Coronary artery (tissue), 2 donors: ENCODE measurements at regions not wholly inside any gene's neighbourhood (a gene's known extent, or its start where the extent isn't known, plus 50 kb on each side); places are given as distances from the start of the nearest gene placed in this dataset.
"Not testable (repeated sequence)": the region's sequence is repeated elsewhere in the genome, so short reads cannot be mapped to it uniquely, and the experiment has no call there.

ENCODE experiments used
- DNase-seq: peaks from one replicate; pipeline ENCODE4 v3.0.0-alpha.2; 2017; ENCODE audit warnings: low spot score
- H3K27ac ChIP-seq, 2 donors: fragments of 200-600 bp; sonication (generic); one replicate each; pipeline ENCODE4 v1.5.1; 2016 to 2019
- H3K4me3 ChIP-seq: fragments of 200-600 bp; sonication (generic); 2 replicates; pipeline ENCODE4 v1.5.1; 2016; ENCODE audit warnings: mild to moderate bottlenecking, moderate library complexity
- CTCF ChIP-seq: fragments of 200-600 bp; sonication (generic); IDR thresholded peaks from one replicate; pipeline ENCODE4 v1.5.1; 2019; ENCODE audit warnings: antibody characterized with exemption

GRCh38 chr12:23361971-23362370 lies 587.5 kb downstream of the SOX5 start:
- H3K27ac ChIP-seq: peak overlapping the region in 1 of 2 donors; percentile 42

GRCh38 chr12:23368590-23368989 lies 580.9 kb downstream of the SOX5 start:
- TF ChIP-seq CTCF: no peak

More at GRCh38 chr12:23361971-23362370, 587.5 kb downstream of the SOX5 start:
- H3K4me3 ChIP-seq: no peak overlapping the region
- no peak for TF ChIP-seq CTCF
- DNase-seq: no peak

DNA sequence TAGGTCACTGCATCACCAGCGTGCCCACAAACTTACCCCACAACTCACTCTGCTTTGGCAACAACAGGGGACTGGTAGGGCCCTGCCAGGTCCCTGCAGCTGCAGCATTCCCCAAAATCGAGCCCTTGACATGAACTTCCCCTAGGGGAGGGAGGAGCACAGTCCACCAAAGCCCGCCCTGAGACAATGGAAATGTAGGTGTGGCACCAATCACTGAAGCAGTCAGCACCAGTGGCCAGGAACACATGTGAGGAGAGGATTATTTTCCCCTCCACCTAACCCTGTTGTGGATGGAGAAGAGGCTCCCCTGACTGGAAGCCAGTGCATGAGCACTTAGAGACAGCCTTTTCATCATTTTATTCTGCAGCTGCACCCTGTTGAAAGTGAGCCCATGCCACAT lies 573.8 kb downstream of the SOX5 start:
- no peak for TF ChIP-seq CTCF
- Histone ChIP-seq H3K4me3 (no peak overlapping the region), H3K27ac (no peak overlapping the region)
- no peak for DNase-seq

More at GRCh38 chr12:23368590-23368989, 580.9 kb downstream of the SOX5 start:
- H3K4me3 ChIP-seq: no peak overlapping the region
- H3K27ac ChIP-seq: no peak overlapping the region
- no peak for DNase-seq

DNA sequence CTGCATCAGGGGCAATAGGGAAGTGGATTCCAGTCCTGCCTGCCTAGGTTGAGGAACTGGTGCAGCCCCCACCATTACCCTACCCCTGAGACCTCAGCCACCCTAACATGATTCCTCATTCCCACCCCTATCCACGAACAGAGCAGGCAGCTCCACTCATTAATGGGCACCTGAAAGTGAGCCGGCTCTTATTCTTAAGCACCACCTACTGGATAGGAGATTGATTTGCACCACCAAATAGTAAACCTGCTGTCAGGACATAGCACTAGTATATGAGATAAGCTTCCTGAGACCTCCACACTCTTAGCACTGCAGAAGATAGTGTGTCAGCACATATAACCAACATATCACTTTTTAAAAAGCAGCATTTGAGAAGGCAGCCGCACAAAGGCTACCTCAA lies 573.2 kb downstream of the SOX5 start:
- no peak for TF ChIP-seq CTCF
- Histone ChIP-seq H3K27ac (no peak overlapping the region), H3K4me3 (no peak overlapping the region)
- no peak for DNase-seq

- no peak overlapping the region for H3K4me3 ChIP-seq
- DNase-seq: no peak
- no peak overlapping the region for H3K27ac ChIP-seq
- TF ChIP-seq CTCF: no peak
Observed at GRCh38 chr12:23380419-23381100, 568.9 kb downstream of the SOX5 start.

DNA sequence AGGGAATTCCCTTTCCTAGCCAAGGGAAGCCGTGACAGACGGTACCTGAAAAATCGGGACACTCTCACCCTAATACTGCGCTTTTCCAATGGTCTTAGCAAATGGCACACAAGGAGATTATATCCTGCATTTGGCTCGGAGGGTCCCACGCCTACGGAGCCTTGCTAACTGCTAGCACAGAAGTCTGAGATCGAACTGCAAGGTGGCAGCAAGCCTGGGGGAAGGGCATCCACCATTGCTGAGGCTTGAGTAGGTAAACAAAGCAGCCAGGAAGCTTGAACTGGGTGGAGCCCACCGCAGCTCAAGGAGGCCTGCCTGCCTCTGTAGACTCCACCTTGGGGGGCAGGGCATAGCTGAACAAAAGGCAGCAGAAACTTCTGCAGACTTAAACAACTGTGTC lies 560.6 kb downstream of the SOX5 start:
- not testable (repeated sequence) for H3K27ac ChIP-seq, H3K4me3 ChIP-seq, DNase-seq

DNA sequence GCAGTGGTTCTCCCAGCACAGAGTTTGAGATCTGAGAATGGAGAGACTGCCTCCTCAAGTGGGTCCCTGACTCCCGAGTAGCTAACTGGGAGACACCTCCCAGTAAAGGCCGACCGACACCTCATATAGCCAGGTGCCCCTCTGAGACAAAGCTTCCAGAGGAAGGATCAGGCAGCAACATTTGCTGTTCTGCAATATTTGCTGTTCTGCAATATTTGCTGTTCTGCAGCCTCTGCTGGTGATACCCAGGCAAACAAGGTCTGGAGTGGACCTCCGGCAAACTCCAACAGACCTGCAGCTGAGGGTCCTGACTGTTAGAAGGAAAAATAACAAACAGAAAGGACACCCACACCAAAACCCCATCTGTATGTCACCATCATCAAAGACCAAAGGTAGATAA lies 560.2 kb downstream of the SOX5 start:
- DNase-seq, H3K4me3 ChIP-seq, H3K27ac ChIP-seq: not testable (repeated sequence)

- DNase-seq: no peak
- no peak for TF ChIP-seq CTCF
- H3K4me3 ChIP-seq: no peak overlapping the region
- H3K27ac ChIP-seq: no peak overlapping the region
Observed at GRCh38 chr12:23399402-23399933, 550.0 kb downstream of the SOX5 start.
